IMR-90 (cell line): ENCODE measurements at regions not wholly inside any gene's neighbourhood (a gene's known extent, or its start where the extent isn't known, plus 50 kb on each side); places are given as distances from the start of the nearest gene placed in this dataset.

Source experiments
- CEBPB ChIP-seq: IDR thresholded peaks from 2 replicates; pipeline ENCODE4 v1.6.1; 2012; ENCODE audit warnings: low read depth, low read length, improper control_type of control experiment
- CTCF ChIP-seq: conservative IDR thresholded peaks from 2 replicates; pipeline ENCODE4 v1.5.1; 2012; ENCODE audit warnings: mild to moderate bottlenecking, low read depth, low read length, improper control_type of control experiment
- ELK1 ChIP-seq: fragments of 150-350 bp; IDR thresholded peaks from 2 replicates; pipeline ENCODE4 v1.6.1; 2016; ENCODE audit warnings: low read depth, mild to moderate bottlenecking, low read length, moderate library complexity, borderline replicate concordance
- MAFK ChIP-seq: IDR thresholded peaks from 2 replicates; pipeline ENCODE4 v1.6.1; 2012; ENCODE audit warnings: low read depth, low read length, improper control_type of control experiment
- MAZ ChIP-seq: IDR thresholded peaks from 2 replicates; pipeline ENCODE4 v1.6.1; 2012; ENCODE audit warnings: low read depth, mild to moderate bottlenecking, low read length, improper control_type of control experiment, moderate library complexity, borderline replicate concordance
- MXI1 ChIP-seq: IDR thresholded peaks from 2 replicates; pipeline ENCODE4 v1.6.1; 2012; ENCODE audit warnings: low read depth, mild to moderate bottlenecking, low read length, moderate library complexity, borderline replicate concordance
- POLR2A ChIP-seq: IDR thresholded peaks from 2 replicates; pipeline ENCODE4 v1.6.1; 2012; ENCODE audit warnings: mild to moderate bottlenecking, low read depth, low read length
- RAD21 ChIP-seq: IDR thresholded peaks from 2 replicates; pipeline ENCODE4 v1.6.1; 2012; ENCODE audit warnings: low read length, improper control_type of control experiment
- RCOR1 ChIP-seq: IDR thresholded peaks from 2 replicates; pipeline ENCODE4 v1.6.1; 2012; ENCODE audit warnings: mild to moderate bottlenecking, low read length, improper control_type of control experiment; ENCODE audit not compliant: insufficient replicate concordance
- RFX5 ChIP-seq: IDR thresholded peaks from 2 replicates; pipeline ENCODE4 v1.8.0; 2012; ENCODE audit warnings: low read depth, mild to moderate bottlenecking, low read length, moderate library complexity
- USF2 ChIP-seq: fragments of 150-350 bp; IDR thresholded peaks from 2 replicates; pipeline ENCODE4 v1.6.1; 2017; ENCODE audit warnings: mild to moderate bottlenecking, antibody characterized with exemption, low read length, low read depth

- TF ChIP-seq CTCF (no peak), POLR2A (no peak), ELK1 (no peak), CEBPB (no peak), RAD21 (no peak), USF2 (no peak), MXI1 (no peak), RFX5 (no peak), MAZ (no peak), MAFK (no peak), RCOR1 (no peak)
Measured at GRCh38 chrX:13511944-13512330, 57.5 kb upstream of the EGFL6 start.
